H1 (cell line): ENCODE measurements at regions not wholly inside any gene's neighbourhood (a gene's known extent, or its start where the extent isn't known, plus 50 kb on each side); places are given as distances from the start of the nearest gene placed in this dataset.

Experiments used
- CBX8 ChIP-seq: fragments of 300-800, 300-1000 bp; sonication (generic); IDR thresholded peaks from 2 replicates; pipeline ENCODE4 v1.7.1; 2016; ENCODE audit warnings: low read depth, low read length, borderline replicate concordance
- CEBPB ChIP-seq: IDR thresholded peaks from 2 replicates; pipeline ENCODE4 v1.6.1; 2012; ENCODE audit warnings: low read depth, low read length
- CTBP2 ChIP-seq: IDR thresholded peaks from 2 replicates; pipeline ENCODE4 v1.7.0; 2011; ENCODE audit warnings: borderline replicate concordance, mild to moderate bottlenecking, moderate library complexity, mixed read lengths, low read length; ENCODE audit not compliant: insufficient read depth, insufficient read length
- KDM1A ChIP-seq: fragments of 200-600, 300-600 bp; sonication (generic); IDR thresholded peaks from 2 replicates; pipeline ENCODE4 v1.7.1; 2016; ENCODE audit warnings: mild to moderate bottlenecking, low read length, borderline replicate concordance
- MAFK ChIP-seq: IDR thresholded peaks from 2 replicates; pipeline ENCODE4 v1.6.1; 2012; ENCODE audit warnings: low read depth, mild to moderate bottlenecking, improper control_type of control experiment, low read length
- PHF8 ChIP-seq: fragments of 200-600 bp; sonication (generic); conservative IDR thresholded peaks from 2 replicates; pipeline ENCODE4 v1.7.1; 2012; ENCODE audit warnings: low read depth, mild to moderate bottlenecking, inconsistent platforms, low read length, moderate library complexity
- POU5F1 ChIP-seq: IDR thresholded peaks from 2 replicates; pipeline ENCODE4 v1.6.1; 2011; ENCODE audit warnings: low read depth, mild to moderate bottlenecking, low read length, moderate library complexity
- YY1 ChIP-seq: IDR thresholded peaks from 2 replicates; pipeline ENCODE4 v1.6.1; 2011; ENCODE audit warnings: low read depth, mild to moderate bottlenecking, low read length
- ZNF274 ChIP-seq: IDR thresholded peaks from 2 replicates; pipeline ENCODE4 v1.7.0; 2012; ENCODE audit warnings: low read length, borderline replicate concordance; ENCODE audit errors: extremely low read depth
- TF ChIP-seq, protein P1 (sequence below): fragments of 300-600 bp; sonication (generic); IDR thresholded peaks from 2 replicates; pipeline ENCODE4 v1.7.1; 2012; ENCODE audit warnings: low read length, moderate library complexity, mild to moderate bottlenecking, inconsistent platforms; ENCODE audit not compliant: insufficient replicate concordance
- TF ChIP-seq, protein P2 (sequence below): IDR thresholded peaks from 2 replicates; pipeline ENCODE4 v1.6.1; 2011; ENCODE audit warnings: low read length, improper control_type of control experiment

DNA sequence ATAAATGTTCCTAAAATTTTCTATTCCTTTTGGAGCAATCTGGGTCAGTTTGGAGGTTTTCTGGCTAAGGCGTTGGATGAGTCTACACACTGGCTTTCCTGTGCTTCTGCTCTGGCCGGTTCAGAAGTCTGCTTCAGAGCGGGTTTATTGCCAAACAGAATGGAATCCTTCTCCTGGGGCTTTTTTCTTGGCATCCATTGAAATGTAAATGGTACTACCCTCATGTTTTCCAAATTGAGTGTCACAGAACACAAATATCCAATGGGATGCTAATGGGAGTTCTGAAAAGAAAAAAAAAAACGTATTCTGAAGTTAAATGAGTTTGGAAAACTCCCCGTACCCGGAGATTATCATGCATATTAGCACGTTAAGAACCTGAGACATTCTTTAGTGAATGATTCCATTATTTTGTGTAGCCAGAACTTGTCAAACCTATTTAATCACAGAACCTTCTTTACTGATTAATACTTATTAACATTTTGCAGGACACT is 930.3 kb downstream of the QKI start (continued):
- TF ChIP-seq, protein P1, sequence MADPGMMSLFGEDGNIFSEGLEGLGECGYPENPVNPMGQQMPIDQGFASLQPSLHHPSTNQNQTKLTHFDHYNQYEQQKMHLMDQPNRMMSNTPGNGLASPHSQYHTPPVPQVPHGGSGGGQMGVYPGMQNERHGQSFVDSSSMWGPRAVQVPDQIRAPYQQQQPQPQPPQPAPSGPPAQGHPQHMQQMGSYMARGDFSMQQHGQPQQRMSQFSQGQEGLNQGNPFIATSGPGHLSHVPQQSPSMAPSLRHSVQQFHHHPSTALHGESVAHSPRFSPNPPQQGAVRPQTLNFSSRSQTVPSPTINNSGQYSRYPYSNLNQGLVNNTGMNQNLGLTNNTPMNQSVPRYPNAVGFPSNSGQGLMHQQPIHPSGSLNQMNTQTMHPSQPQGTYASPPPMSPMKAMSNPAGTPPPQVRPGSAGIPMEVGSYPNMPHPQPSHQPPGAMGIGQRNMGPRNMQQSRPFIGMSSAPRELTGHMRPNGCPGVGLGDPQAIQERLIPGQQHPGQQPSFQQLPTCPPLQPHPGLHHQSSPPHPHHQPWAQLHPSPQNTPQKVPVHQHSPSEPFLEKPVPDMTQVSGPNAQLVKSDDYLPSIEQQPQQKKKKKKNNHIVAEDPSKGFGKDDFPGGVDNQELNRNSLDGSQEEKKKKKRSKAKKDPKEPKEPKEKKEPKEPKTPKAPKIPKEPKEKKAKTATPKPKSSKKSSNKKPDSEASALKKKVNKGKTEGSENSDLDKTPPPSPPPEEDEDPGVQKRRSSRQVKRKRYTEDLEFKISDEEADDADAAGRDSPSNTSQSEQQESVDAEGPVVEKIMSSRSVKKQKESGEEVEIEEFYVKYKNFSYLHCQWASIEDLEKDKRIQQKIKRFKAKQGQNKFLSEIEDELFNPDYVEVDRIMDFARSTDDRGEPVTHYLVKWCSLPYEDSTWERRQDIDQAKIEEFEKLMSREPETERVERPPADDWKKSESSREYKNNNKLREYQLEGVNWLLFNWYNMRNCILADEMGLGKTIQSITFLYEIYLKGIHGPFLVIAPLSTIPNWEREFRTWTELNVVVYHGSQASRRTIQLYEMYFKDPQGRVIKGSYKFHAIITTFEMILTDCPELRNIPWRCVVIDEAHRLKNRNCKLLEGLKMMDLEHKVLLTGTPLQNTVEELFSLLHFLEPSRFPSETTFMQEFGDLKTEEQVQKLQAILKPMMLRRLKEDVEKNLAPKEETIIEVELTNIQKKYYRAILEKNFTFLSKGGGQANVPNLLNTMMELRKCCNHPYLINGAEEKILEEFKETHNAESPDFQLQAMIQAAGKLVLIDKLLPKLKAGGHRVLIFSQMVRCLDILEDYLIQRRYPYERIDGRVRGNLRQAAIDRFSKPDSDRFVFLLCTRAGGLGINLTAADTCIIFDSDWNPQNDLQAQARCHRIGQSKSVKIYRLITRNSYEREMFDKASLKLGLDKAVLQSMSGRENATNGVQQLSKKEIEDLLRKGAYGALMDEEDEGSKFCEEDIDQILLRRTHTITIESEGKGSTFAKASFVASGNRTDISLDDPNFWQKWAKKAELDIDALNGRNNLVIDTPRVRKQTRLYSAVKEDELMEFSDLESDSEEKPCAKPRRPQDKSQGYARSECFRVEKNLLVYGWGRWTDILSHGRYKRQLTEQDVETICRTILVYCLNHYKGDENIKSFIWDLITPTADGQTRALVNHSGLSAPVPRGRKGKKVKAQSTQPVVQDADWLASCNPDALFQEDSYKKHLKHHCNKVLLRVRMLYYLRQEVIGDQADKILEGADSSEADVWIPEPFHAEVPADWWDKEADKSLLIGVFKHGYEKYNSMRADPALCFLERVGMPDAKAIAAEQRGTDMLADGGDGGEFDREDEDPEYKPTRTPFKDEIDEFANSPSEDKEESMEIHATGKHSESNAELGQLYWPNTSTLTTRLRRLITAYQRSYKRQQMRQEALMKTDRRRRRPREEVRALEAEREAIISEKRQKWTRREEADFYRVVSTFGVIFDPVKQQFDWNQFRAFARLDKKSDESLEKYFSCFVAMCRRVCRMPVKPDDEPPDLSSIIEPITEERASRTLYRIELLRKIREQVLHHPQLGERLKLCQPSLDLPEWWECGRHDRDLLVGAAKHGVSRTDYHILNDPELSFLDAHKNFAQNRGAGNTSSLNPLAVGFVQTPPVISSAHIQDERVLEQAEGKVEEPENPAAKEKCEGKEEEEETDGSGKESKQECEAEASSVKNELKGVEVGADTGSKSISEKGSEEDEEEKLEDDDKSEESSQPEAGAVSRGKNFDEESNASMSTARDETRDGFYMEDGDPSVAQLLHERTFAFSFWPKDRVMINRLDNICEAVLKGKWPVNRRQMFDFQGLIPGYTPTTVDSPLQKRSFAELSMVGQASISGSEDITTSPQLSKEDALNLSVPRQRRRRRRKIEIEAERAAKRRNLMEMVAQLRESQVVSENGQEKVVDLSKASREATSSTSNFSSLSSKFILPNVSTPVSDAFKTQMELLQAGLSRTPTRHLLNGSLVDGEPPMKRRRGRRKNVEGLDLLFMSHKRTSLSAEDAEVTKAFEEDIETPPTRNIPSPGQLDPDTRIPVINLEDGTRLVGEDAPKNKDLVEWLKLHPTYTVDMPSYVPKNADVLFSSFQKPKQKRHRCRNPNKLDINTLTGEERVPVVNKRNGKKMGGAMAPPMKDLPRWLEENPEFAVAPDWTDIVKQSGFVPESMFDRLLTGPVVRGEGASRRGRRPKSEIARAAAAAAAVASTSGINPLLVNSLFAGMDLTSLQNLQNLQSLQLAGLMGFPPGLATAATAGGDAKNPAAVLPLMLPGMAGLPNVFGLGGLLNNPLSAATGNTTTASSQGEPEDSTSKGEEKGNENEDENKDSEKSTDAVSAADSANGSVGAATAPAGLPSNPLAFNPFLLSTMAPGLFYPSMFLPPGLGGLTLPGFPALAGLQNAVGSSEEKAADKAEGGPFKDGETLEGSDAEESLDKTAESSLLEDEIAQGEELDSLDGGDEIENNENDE, result peak; percentile 87
- TF ChIP-seq KDM1A (no peak), CBX8 (no peak), MAFK (no peak), CTBP2 (no peak), CEBPB (peak; percentile 95), YY1 (no peak; the same call in 1 of the 2 replicates), POU5F1 (0 out of 2 replicates have a peak, but pooled peaks have one; percentile 29), PHF8 (no peak), ZNF274 (no peak)
- TF ChIP-seq, protein P2, sequence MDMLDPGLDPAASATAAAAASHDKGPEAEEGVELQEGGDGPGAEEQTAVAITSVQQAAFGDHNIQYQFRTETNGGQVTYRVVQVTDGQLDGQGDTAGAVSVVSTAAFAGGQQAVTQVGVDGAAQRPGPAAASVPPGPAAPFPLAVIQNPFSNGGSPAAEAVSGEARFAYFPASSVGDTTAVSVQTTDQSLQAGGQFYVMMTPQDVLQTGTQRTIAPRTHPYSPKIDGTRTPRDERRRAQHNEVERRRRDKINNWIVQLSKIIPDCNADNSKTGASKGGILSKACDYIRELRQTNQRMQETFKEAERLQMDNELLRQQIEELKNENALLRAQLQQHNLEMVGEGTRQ, result no peak
